Neural progenitor cell (in vitro differentiated cells): ENCODE measurements at regions not wholly inside any gene's neighbourhood (a gene's known extent, or its start where the extent isn't known, plus 50 kb on each side); places are given as distances from the start of the nearest gene placed in this dataset.

Experiments
- CTCF ChIP-seq: fragments of 200-600 bp; sonication (generic); IDR thresholded peaks from 2 replicates; pipeline ENCODE4 v1.5.1; 2017; ENCODE audit warnings: antibody characterized with exemption, mild to moderate bottlenecking
- EZH2 ChIP-seq: fragments of 200-600 bp; sonication (generic); IDR thresholded peaks from 2 replicates; pipeline ENCODE4 v1.6.1; 2017; ENCODE audit warnings: antibody characterized with exemption, mild to moderate bottlenecking, moderate library complexity
- EZH2phosphoT487 ChIP-seq: fragments of 200-600 bp; sonication (generic); IDR thresholded peaks from 2 replicates; pipeline ENCODE4 v1.6.1; 2017; ENCODE audit warnings: antibody characterized with exemption

- TF ChIP-seq CTCF, result no peak
- no peak for TF ChIP-seq EZH2
- no peak for TF ChIP-seq EZH2phosphoT487
These were observed 271.8 kb upstream of the PLET1 start for GRCh38 chr11:112532506-112532905.
